GM19328 (cell line): ENCODE measurements at regions not wholly inside any gene's neighbourhood (a gene's known extent, or its start where the extent isn't known, plus 50 kb on each side); places are given as distances from the start of the nearest gene placed in this dataset.
"Not testable (repeated sequence)": the region's sequence is repeated elsewhere in the genome, so short reads cannot be mapped to it uniquely, and the experiment has no call there.

Source experiments
- ATAC-seq: cut with Tn5 transposase; IDR thresholded peaks from one replicate; pipeline ENCODE4 v1.9.1; 2021; ENCODE audit warnings: mild to moderate bottlenecking, moderate library complexity; ENCODE audit not compliant: unreplicated experiment

- ATAC-seq: no peak
Measured at GRCh38 chr7:132030086-132030568, 473.7 kb upstream of the PODXL start.

GRCh38 chr7:132029369-132030085 lies 473.1 kb upstream of the PODXL start:
- no peak for ATAC-seq

DNA sequence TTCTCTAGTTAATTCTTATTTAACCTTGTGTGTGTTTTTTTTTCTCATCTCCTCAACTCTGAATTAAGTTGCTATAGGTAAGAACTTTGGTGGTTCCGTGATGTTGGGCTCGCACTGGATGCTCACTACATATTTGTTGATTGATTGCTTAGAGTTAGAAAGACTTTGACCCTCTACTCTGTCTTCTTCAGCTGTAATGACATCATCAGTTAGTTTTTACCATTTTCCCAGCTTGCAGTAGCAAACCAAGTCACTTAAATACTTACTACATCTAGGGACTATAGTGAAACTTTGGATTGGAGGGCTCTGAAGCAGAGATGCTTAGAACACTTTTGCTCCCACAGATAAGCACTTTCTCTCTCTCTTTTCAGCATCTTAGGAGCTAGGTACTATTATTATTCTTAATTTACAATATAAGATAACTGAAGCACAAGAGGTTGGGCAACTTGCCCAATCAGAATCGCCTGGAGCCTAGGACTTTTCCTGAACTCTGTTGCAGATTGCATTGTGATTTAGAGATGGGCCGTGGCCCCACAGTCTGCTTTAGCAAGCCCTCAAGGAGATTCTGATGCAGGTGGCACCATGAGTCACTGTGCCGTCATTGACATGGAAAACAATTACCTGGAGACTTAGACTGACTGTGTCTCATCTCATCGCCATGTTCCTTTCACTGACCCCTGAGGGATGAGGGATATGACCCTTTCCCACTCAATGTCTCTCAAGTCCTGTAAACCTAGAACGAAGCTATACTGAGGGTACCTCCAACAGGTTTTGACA lies 471.9 kb upstream of the PODXL start:
- no peak for ATAC-seq

- no peak for ATAC-seq
Measured at GRCh38 chr7:132024290-132024689, 467.9 kb upstream of the PODXL start.

GRCh38 chr7:132023466-132023865 lies 467.0 kb upstream of the PODXL start:
- no peak for ATAC-seq

DNA sequence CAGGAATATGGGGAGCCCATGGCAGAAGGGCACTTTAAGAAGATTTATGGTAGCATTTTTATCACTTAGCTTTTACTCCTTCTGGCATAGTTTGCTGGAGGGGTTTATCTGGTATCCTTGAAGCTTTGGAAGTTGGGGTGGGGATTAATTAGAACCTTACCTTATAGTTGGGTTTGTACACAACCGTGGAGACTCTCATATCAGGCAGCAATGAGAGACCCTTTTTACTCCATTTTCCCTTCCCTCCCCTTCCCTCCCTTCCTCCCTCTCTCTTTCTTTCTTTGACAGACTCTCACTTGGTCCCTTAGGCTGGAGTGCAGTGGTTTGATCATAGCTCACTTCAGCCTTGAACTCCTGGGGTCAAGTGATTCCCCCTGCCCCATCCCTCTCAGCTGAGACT lies 465.8 kb upstream of the PODXL start:
- no peak for ATAC-seq

- ATAC-seq: no peak
Measured at GRCh38 chr7:132019703-132020102, 463.3 kb upstream of the PODXL start.

DNA sequence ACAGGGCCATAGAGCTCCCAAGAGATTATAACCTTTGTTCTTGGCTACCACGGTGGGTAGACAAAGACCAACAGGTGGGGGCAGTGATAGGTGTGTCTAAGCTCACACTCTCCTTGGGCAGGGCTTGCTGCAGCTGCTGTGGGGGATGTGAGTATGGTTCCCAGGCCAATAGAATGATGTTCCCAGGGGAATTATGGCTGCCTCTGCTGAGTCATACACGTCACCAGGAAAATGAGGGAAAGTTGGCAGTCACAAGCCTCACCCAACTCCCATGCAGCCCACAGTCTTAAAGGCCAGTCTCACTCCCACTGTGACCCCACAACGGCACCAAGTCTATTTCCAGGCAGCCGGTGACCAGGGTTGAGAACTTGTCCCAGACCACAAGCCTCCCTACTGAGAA lies 453.4 kb upstream of the PODXL start:
- no peak for ATAC-seq

DNA sequence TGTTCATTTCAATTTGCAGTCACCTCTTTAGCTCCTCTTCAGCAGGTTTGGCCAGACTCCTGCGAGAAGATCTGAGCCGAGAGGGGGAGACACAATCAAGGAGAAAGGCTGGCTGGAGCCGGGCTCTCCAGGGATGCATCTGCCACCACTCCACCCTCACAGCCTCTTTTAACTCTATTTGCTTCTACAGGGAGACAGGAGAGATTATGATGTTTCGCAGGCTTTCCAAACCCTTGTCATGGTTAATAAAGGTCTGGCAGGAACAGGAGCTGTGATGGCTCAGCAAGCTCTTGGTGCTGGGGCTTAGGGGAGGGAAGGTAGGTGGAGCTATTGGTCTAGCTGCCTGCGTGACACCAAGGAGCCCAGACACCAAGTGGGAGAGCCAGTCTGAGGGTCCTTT lies 448.1 kb upstream of the PODXL start:
- no peak for ATAC-seq

- no peak for ATAC-seq
Measured at GRCh38 chr7:132002343-132002968, 446.0 kb upstream of the PODXL start.

DNA sequence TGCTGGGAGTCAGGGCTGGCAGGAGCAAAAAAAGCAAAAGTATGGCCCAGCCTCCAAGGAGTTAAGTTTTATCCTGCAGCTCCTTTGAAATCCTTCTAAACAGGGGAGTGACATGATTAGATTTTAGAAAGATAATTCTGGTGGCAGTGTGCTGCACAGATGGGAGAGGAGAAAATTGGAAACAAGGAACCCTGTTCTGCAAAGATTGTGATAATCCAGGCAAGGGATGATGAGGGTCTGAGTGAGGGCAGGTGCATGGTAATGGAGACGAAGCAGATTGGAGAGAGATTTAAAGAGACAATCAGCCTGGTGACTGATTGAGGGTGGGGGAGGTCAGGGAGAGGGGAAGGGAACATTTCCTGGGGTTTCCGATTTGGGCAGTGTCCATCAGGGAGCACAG lies 444.7 kb upstream of the PODXL start:
- ATAC-seq: no peak

DNA sequence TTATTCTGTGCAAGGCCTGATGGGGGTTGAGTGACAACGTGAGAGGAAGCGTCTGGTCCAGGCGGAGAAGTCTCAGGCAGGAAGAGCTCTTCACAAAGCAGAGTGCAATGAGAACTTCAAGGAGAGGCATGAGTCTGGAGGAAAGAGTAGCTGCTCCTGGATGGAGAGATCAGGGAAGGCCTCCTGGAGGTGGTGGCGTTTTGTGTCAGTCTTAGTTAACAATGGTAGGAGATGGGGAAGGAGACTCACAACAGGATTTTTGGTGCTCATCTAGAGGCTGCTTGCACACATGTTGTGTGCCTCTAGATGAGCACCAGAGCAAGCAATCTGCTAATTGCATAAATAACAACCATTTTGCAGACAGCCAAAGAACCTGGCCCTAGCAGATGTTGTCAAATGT lies 442.8 kb upstream of the PODXL start:
- ATAC-seq: no peak

DNA sequence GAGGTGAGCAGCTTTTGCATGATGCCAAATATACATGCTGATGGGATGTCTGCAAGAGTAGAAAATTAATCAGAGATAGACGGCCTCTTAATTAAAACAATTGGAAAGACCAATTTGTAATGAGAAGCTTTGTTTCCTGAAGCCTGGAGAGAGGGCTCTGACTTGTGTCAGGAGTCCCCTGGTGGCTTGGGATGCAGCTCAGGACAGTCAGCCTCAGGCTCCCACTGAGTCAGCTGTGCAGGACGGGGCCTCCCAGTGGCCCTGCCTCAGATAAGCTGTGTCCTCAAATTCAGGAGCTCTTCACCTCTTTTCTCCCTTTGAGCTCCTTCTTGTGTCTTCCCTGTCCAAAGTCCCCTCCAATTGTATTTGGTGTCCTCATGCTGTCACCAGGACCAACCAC lies 438.9 kb upstream of the PODXL start:
- ATAC-seq: no peak

- ATAC-seq: not testable (repeated sequence)
Measured at GRCh38 chr7:131981069-131981468, 424.6 kb upstream of the PODXL start.

DNA sequence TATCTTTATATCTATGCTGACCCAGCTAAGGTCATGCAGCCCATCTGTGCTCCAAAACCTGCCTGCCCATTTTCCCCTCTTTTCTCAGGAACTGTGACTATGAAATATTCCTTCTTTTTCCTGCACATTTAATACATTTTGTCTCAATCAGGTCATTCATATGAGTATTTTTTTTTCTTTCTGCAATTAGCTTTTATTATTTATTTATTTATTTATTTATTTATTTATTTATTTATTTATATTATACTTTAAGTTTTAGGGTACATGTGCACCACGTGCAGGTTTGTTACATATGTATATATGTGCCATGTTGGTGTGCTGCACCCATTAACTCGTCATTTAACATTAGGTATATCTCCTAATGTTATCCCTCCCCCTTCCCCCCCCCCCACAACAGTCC lies 421.7 kb upstream of the PODXL start:
- not testable (repeated sequence) for ATAC-seq

DNA sequence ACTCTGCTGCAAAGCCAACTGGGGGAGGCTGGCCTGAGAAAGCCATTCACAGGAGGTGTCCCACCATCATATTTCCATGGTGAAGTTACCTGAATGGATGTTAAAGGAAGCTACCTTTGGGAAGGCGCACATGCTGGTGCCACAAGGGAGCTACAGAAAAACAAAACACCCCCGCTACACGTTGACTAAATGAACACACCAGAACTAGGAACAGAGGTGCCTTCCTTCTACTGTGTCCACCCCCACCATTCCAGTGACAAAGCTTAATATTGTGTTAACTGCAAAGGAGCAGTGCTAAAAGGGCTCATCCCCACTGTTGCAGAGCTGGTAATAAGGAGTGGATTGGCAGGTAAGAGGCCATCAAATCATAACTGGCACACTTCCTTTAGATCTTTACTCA lies 420.0 kb upstream of the PODXL start:
- no peak for ATAC-seq

GRCh38 chr7:131974671-131975070 lies 418.2 kb upstream of the PODXL start:
- no peak for ATAC-seq

DNA sequence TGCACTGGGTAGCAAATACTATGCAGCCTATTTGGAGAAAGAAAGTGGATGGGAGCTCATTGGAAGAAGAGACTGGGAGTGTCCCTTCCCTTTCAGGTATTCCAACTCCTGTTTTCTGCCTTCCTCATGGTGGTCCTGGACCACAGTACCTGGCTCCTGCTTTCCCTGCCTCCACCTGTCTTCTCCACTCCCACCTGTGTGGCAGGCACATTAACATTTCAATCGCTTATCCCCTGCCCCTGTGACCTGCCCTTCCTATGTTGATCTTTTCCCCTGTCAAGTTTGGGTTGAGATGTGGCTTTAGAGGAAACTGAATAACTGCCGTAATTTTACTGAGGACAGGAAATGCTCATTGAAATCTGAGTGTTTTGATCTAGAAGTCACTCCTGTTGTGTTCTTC lies 415.8 kb upstream of the PODXL start:
- no peak for ATAC-seq

GRCh38 chr7:131970602-131971001 lies 414.2 kb upstream of the PODXL start:
- ATAC-seq: no peak

GRCh38 chr7:131969560-131969959 lies 413.1 kb upstream of the PODXL start:
- no peak for ATAC-seq

DNA sequence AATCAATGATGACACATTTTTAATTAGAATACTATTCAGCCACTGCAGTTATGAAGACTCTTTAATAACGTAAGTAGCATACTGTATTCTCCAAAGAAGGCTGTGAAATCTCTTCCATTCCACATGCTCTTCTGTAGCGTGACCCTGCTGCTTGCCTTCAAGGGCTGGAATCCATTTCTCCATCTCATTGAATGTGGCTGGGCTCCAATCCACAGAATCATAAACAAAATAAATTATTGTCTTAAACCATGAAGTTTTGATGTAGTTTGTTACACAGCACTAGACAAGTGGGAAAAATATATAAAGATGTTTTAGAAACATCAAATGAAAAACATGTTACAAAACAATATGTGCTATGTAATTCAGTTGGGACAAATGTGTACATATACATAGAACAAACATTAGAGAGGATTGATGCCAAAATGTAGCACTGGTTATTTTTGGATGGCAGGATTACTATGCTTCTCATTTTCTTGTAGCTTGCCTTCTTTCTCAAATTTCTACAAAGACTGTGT lies 410.8 kb upstream of the PODXL start:
- ATAC-seq: no peak

DNA sequence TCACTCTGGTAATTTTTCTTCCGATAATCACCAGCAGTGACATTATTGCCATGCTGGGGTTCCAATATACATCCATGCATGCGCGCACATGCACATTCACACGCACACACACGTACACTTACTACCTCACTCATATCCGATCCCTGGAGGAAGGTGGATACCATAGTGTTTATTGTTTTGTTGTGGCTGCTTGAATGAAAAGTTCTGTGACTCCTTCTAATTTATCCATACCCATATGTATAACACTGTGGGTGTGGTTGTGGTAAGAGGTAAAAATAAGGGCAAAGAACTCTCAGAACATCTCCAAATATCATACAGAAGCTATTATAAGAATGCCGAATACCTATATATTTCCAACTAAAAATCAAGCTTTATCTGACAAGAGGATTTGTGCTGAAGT lies 407.8 kb upstream of the PODXL start:
- no peak for ATAC-seq
